Panc1 (cell line): ENCODE measurements at regions not wholly inside any gene's neighbourhood (a gene's known extent, or its start where the extent isn't known, plus 50 kb on each side); places are given as distances from the start of the nearest gene placed in this dataset.

ENCODE experiments used
- ATAC-seq: fragments of 200-7000 bp; cut with Tn5 transposase; 2 replicates; pipeline ENCODE4 v1.9.1; 2020; ENCODE audit warnings: mild to moderate bottlenecking, moderate library complexity
- BruUV-seq: library from RNA; stranded (reverse); fragments of 400-500 nt; replicated peaks from 2 replicates; lab custom pipeline; 2021; lab: Mats Ljungman, UMichigan
- CTCF ChIA-PET: fragments of 300-600 bp; sonication (Branson Sonifier 250); formaldehyde crosslinking; loops from one replicate; lab custom pipeline; 2022; ENCODE audit warnings: antibody characterized with exemption; lab: Charles Lee
- POLR2A ChIA-PET: fragments of 300-600 bp; sonication (Branson Sonifier 250); formaldehyde crosslinking; loops from one replicate; lab custom pipeline; 2022; ENCODE audit warnings: antibody characterized with exemption; lab: Charles Lee
- DNase-seq: peaks from one replicate; pipeline ENCODE4 v3.0.0-alpha.2; 2010; ENCODE audit warnings: low read depth, low spot score
- H3K27ac ChIP-seq: 2 replicates; pipeline ENCODE4 v1.5.1; 2011; ENCODE audit warnings: mild to moderate bottlenecking, low read length, inconsistent platforms
- H3K27me3 ChIP-seq: fragments of 200-500 bp; sonication (Bioruptor generic); 2 replicates; pipeline ENCODE4 v1.6.0; 2014; ENCODE audit warnings: low read length, inconsistent platforms; ENCODE audit not compliant: control insufficient read depth, insufficient read depth
- H3K36me3 ChIP-seq: fragments of 200-500 bp; sonication (Bioruptor generic); 2 replicates; pipeline ENCODE4 v1.5.1; 2014; ENCODE audit warnings: inconsistent platforms, mild to moderate bottlenecking, low read length, moderate library complexity; ENCODE audit not compliant: control insufficient read depth, insufficient read depth
- H3K4me1 ChIP-seq: 2 replicates; pipeline ENCODE4 v1.5.1; 2011; ENCODE audit warnings: inconsistent platforms, mild to moderate bottlenecking, low read length, moderate library complexity; ENCODE audit not compliant: control insufficient read depth, insufficient read depth
- H3K4me3 ChIP-seq, 2 experiments: 2 replicates each; pipeline ENCODE4 v1.5.1; 2011 to 2012; ENCODE audit warnings: low read depth in 2 of 2, low read length in 2 of 2, mild to moderate bottlenecking in 2 of 2, inconsistent platforms in 1 of 2, moderate library complexity in 1 of 2
- H3K9me3 ChIP-seq: fragments of 200-500 bp; sonication (Bioruptor generic); 2 replicates; pipeline ENCODE4 v1.5.1; 2014; ENCODE audit warnings: low read depth, mild to moderate bottlenecking, inconsistent platforms, low read length, moderate library complexity; ENCODE audit not compliant: control insufficient read depth, insufficient read depth
- POLR2AphosphoS5 ChIP-seq: IDR thresholded peaks from 2 replicates; pipeline ENCODE4 v1.6.1; 2012; ENCODE audit warnings: mild to moderate bottlenecking, low read depth, low read length, moderate library complexity
- SIN3A ChIP-seq: IDR thresholded peaks from 2 replicates; pipeline ENCODE4 v1.6.1; 2012; ENCODE audit warnings: low read depth, mild to moderate bottlenecking, low read length, moderate library complexity, borderline replicate concordance; ENCODE audit not compliant: insufficient read depth
- TCF7L2 ChIP-seq: IDR thresholded peaks from 2 replicates; pipeline ENCODE4 v1.6.1; 2011; ENCODE audit warnings: mild to moderate bottlenecking, low read depth, low read length, inconsistent platforms
- in situ Hi-C: cut with HindIII; loops from 2 replicates; pipeline ENCODE4 v1.10.0; 2016; ENCODE audit warnings: low sequenced_read_pairs, low pct_unique_long_range_greater_than_20kb
- intact Hi-C: fragments of 100-400 bp; cut with micrococcal nuclease; formaldehyde crosslinking; loops from one replicate; pipeline ENCODE4 v1.10.0; 2022; ENCODE audit not compliant: unreplicated experiment
- TF ChIP-seq, protein P1 (sequence below): fragments of 450-650 bp; IDR thresholded peaks from 2 replicates; pipeline ENCODE4 v1.5.1; 2017; ENCODE audit warnings: mild to moderate bottlenecking
- TF ChIP-seq, protein P2 (sequence below), 2 experiments: IDR thresholded peaks; 2 replicates each; pipeline ENCODE4 v1.6.1; 2011 to 2012; ENCODE audit warnings: low read depth in 2 of 2, control low read depth in 1 of 2, low read length in 1 of 2, mild to moderate bottlenecking in 1 of 2, moderate library complexity in 1 of 2; ENCODE audit not compliant: insufficient read depth in 1 of 2

GRCh38 chrX:120741452-120741851 lies 111.6 kb upstream of the C1GALT1C1 start:
- H3K27ac ChIP-seq, result no peak overlapping the region
- DNase-seq (no peak), ATAC-seq (no peak)
- intact Hi-C loops, result no loop called here
- in situ Hi-C loops, result no loop called here
- no peaks in the 10 kb centered on the region for H3K36me3 ChIP-seq
- no TSS peak for BruUV-seq
- ChIA-PET CTCF (no interaction called here), POLR2A (no interaction called here)
- no peaks in the 10 kb centered on the region for H3K27me3 ChIP-seq
- TF ChIP-seq, protein P1, sequence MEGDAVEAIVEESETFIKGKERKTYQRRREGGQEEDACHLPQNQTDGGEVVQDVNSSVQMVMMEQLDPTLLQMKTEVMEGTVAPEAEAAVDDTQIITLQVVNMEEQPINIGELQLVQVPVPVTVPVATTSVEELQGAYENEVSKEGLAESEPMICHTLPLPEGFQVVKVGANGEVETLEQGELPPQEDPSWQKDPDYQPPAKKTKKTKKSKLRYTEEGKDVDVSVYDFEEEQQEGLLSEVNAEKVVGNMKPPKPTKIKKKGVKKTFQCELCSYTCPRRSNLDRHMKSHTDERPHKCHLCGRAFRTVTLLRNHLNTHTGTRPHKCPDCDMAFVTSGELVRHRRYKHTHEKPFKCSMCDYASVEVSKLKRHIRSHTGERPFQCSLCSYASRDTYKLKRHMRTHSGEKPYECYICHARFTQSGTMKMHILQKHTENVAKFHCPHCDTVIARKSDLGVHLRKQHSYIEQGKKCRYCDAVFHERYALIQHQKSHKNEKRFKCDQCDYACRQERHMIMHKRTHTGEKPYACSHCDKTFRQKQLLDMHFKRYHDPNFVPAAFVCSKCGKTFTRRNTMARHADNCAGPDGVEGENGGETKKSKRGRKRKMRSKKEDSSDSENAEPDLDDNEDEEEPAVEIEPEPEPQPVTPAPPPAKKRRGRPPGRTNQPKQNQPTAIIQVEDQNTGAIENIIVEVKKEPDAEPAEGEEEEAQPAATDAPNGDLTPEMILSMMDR, result no peak
- TF ChIP-seq, protein P2, sequence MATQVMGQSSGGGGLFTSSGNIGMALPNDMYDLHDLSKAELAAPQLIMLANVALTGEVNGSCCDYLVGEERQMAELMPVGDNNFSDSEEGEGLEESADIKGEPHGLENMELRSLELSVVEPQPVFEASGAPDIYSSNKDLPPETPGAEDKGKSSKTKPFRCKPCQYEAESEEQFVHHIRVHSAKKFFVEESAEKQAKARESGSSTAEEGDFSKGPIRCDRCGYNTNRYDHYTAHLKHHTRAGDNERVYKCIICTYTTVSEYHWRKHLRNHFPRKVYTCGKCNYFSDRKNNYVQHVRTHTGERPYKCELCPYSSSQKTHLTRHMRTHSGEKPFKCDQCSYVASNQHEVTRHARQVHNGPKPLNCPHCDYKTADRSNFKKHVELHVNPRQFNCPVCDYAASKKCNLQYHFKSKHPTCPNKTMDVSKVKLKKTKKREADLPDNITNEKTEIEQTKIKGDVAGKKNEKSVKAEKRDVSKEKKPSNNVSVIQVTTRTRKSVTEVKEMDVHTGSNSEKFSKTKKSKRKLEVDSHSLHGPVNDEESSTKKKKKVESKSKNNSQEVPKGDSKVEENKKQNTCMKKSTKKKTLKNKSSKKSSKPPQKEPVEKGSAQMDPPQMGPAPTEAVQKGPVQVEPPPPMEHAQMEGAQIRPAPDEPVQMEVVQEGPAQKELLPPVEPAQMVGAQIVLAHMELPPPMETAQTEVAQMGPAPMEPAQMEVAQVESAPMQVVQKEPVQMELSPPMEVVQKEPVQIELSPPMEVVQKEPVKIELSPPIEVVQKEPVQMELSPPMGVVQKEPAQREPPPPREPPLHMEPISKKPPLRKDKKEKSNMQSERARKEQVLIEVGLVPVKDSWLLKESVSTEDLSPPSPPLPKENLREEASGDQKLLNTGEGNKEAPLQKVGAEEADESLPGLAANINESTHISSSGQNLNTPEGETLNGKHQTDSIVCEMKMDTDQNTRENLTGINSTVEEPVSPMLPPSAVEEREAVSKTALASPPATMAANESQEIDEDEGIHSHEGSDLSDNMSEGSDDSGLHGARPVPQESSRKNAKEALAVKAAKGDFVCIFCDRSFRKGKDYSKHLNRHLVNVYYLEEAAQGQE (IDR thresholded peaks at IDR 0.05; ENCODE audit: insufficient read depth in 1 of 2, low read depth in 2 of 2, low read length in 1 of 2), result no peak
- TF ChIP-seq TCF7L2, result no peak
- TF ChIP-seq POLR2AphosphoS5, result no peak
- TF ChIP-seq SIN3A, result no peak
- no peak overlapping the region for H3K4me3 ChIP-seq
- no peaks in the 10 kb centered on the region for H3K4me1 ChIP-seq
- no peaks in the 10 kb centered on the region for H3K9me3 ChIP-seq

- POLR2A ChIA-PET, result no interaction called here
- no peak for ATAC-seq
- in situ Hi-C loops, result no loop called here
These were observed 110.2 kb upstream of the C1GALT1C1 start for GRCh38 chrX:120740072-120740471.

More at GRCh38 chrX:120740072-120740471, 110.2 kb upstream of the C1GALT1C1 start:
- TF ChIP-seq, protein P2 (IDR thresholded peaks at IDR 0.05; ENCODE audit: insufficient read depth in 1 of 2, low read depth in 2 of 2, low read length in 1 of 2), result no peak
- TF ChIP-seq POLR2AphosphoS5 (no peak), TCF7L2 (no peak), SIN3A (no peak)
- TF ChIP-seq, protein P1, result no peak
- DNase-seq, result no peak
- intact Hi-C loops, result no loop called here
- no TSS peak for BruUV-seq
- H3K27me3 ChIP-seq, result no peaks in the 10 kb centered on the region
- H3K4me3 ChIP-seq, result no peak overlapping the region
- no peaks in the 10 kb centered on the region for H3K9me3 ChIP-seq
- CTCF ChIA-PET, result no interaction called here
- no peaks in the 10 kb centered on the region for H3K36me3 ChIP-seq
- H3K4me1 ChIP-seq, result no peaks in the 10 kb centered on the region
- H3K27ac ChIP-seq, result no peak overlapping the region
